Hypothalamus (tissue), 51 donors: ENCODE measurements at regions not wholly inside any gene's neighbourhood (a gene's known extent, or its start where the extent isn't known, plus 50 kb on each side); places are given as distances from the start of the nearest gene placed in this dataset.
"Not testable (repeated sequence)": the region's sequence is repeated elsewhere in the genome, so short reads cannot be mapped to it uniquely, and the experiment has no call there.

ENCODE experiments used
- DNase-seq, 51 donors: peaks; one replicate each; lab custom pipeline; 2025; lab: John Stamatoyannopoulos, UW

DNA sequence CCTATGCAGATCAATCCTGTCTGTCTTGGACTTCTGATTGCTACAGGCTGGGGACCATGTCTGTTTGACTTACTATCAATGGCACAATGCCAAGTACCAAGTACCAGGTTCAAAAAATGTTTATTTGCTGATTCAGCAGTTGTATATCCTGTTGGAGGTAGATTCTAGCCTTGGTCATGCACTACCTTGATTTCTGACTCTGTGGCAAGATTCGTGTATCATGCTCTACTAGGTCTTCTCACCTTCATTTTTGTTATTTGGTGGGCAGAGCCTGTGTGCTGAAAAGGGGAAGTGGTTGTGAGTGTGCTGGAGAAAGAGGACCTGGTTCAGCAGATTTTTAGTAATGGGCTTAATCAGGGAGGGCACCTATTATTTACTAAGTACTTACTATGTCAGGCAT, 192.4 kb upstream of the MYLIP start:
- DNase-seq, result no peak

- DNase-seq, result no peak
Observed at GRCh38 chr6:15935661-15936060, 193.2 kb upstream of the MYLIP start.

GRCh38 chr6:15931697-15932096, 197.2 kb upstream of the MYLIP start:
- not testable (repeated sequence) for DNase-seq

DNA sequence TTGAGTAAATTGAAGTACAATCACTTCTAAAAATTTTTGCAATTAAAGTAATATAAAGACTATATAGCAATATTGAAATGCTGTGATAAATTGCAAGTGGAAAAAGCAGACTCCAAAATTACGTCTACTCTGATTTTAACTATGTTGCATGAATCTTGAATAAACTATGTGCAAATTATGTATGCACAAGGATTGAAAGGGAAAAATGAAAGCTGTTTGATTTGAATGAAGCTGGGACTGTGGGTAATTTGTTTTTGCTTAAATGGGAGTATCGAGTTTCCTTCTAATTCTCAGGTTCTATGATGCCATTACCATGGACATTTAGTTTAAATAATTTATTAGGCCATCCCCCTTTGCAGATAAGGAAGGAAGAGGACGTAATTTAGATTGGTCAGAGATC, 198.7 kb upstream of the MYLIP start:
- DNase-seq, result no peak

- no peak for DNase-seq
Observed at GRCh38 chr6:15929685-15930084, 199.2 kb upstream of the MYLIP start.

DNA sequence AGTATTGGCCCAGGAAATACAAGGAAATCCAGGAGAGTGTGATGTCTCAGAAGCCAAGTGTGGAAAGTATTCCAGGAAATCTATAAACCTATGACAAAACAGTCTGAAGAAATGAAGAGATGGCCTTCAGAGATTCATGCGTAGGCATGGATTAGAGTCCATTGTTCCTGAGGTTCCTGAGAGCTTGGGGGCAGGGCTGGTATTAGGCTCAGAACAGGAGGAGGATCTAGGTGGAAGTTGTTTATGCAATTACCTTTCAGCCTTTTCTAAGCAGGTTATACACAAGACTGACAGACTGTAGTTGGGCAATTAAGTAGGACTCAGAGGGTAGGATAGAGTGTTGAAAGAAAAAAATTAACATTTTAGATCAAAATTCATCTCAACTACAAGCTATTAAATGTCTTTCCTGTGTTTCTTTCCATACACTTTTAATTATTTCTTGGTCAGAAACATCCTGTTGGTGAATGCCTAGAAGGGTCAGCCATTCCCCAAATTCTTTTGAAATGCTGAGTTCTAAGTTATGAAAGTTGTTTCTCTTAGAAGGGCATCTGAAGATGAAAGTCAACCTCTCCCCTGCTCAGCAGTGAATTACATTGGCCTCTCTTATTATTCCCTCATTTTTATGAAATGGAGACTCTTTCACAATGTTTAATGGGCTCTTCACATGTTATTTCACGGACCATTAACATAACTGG, 201.2 kb upstream of the MYLIP start:
- no peak for DNase-seq

DNA sequence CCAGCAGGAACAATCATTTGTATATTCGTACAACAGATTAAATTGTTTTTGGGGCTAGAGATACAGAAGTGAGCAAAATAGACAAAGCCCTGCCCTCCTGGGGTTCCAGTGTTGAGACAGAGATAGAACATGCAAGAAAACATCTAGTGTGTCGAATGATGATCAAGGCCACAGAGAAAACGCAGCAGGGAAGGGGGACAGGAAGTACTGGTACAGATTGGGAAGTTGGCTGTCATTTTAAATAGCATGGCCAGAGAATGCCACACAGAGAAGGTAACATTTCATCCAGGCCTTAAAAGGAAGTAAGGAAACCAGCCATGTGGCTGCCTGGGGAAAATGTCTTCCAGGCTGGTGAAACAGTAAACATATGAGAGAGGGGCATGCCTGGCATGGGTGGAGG, 202.6 kb upstream of the MYLIP start:
- no peak for DNase-seq

- no peak for DNase-seq
Observed at GRCh38 chr6:15924893-15925292, 204.0 kb upstream of the MYLIP start.

DNA sequence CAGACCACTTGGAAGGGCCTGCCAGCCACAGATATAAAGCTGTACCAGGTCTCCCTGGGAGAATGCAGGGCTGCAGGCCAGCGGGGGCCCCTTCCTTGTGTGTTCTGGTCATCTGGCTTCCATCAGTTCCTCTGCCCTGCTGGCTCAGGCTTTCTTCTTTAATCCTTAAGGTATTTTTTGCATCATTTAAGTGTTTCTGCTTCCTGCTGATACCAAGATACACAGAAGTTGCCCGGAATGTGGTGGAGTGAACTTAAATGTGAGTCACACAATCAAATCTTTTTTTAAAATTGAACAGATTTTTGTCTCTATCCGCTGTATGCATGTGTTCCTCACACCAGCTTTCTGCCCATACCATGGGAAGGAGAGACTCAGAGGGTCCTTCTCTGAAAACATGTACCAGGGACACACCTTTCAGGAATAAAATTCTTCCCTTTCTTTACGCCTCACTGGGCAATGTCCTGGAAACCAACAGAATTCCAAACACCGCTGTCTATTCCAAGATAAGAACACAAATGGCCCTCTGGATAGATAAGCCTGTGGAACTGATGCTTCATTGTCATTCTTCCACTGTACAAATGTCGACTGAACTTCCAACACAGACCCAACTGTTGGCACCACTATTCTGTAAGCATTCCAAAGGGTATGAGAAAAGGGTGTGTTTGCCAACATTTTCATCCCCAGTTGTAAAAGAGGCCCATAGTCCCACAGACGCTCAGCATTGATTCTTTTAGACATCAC, 206.2 kb upstream of the MYLIP start:
- no peak for DNase-seq

- DNase-seq, result no peak
Observed at GRCh38 chr6:15921243-15921642, 207.6 kb upstream of the MYLIP start.

DNA sequence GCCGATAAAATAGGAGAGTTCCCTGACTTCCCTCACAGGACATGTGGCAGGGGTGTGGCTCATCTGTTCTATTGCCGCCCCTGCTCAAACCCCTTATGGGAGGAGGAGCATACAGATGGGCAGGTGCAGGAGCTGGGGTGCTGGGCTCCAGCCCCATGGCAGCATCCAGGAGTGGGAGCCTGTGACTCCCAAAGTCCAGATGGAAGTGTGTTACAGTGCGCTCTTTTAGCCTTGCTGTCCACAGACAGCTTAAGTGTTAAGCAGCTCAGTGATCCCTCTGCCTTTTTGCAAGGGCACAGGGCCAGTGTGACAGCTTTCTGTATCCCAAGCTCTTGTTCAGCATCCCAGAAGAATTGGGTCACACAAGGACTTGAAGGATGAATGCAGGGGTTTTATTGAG, 212.3 kb upstream of the MYLIP start:
- no peak for DNase-seq

DNA sequence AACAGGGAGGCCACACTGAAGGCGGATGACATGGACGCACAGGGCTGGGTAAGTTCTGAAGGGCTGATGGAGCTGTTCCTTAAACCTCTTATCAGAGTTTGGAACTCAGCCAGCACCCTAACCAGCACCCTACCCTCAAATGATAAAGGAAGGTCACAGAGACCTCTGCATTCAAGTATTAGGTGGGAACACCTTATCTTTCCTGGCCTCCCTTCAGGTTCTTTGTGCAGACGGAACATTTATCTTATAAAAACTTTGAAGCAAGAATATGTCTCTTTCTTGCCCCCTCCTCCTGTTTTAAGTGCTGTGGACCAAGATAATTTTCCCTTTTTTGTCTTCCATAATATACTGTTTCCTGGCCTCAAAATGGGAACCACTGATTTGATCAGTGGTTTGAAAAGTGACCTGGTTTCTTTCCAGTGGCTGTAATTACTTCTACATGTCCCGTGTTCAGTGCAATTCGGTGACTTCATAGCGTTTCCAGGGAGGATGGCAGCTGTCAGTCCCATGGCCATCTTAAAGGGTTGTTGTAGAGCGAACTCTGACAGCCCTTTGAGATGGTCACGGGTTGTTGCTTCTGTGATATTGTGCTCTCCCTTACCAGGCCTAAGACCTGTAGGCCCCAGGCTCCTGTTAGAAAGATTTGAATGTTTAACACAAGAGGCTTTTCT, 213.2 kb upstream of the MYLIP start:
- no peak for DNase-seq

DNA sequence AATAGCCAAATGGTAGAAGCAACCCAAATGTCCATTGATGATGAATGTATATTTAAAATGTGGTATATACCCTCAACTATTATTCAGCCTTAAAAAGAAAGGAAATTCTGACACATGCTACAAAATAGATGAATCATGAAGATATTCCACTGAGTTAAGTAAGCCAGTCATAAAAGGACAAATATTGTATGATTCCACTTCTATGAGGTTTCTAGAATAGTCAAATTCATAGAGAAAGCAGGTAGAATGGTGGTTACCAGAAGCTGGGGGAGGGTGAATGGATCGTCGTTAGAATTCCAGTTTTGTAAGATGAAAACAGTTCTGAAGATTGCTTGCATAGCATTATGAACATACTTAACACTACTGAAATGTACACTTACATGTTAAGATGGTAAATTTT, 214.3 kb upstream of the MYLIP start:
- no peak for DNase-seq

DNA sequence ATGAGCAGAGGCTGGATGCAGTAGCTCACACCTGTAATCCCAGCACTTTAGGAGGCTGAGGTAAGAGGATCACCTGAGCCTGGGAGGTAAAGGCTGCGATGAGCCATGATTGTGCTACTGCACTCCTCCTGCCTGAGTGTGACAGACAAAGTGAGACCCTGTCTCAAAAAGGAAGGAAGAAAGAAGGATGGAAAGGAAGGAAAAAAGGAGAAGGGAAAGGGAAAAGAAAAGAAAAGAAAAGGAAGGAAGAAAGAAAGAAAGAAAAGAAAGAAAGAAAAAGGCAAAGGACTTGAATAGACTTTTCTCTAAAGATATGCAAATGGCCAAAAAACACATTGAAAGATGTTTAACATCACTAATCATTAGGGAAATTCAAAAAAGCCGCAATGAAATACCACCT, 215.3 kb upstream of the MYLIP start:
- DNase-seq, result no peak

DNA sequence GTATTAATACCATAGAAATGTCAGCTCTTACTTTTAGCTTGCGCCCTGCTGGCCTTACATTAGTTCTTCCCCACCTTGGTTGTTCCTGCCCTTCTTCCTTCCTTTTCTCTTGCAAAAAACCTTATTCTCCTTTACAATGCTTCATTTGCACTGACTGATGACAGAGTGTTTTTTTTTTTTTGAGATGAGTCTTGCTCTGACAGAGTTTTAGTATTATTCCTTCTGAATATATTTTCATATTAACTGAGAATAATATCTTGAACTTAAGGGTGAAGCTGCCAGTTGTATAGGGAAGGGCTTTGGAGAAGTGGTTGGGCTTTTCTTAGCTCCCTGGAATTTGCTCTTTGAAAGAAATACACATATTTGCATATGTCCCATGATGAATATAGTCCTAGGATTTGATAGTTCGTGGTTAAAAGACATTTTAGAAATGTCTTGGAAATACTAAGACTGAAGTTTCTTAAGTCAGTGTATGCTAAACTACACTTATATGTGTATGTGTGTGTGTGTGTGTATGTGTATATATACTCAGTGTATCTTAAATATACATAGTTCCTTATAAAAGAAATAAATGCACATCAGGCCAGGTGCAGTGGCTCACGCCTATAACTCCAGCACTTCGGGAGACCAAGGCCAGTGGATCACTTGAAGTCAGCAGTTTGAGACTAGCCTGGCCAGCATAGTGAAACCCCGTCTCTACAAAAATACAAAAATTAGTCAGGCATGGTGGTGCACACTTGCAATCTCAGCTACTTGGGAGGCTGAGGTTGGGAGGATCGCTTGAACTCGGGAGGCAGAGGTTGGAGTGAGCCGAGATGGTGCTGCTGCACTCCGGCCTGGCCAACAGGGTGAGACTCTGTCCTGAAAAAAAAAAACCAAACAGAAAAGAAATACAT, 216.1 kb upstream of the MYLIP start:
- no peak for DNase-seq

- no peak for DNase-seq
Observed at GRCh38 chr6:15911753-15912504, 217.0 kb upstream of the MYLIP start.

GRCh38 chr6:15909290-15910070, 219.4 kb upstream of the MYLIP start:
- no peak for DNase-seq

DNA sequence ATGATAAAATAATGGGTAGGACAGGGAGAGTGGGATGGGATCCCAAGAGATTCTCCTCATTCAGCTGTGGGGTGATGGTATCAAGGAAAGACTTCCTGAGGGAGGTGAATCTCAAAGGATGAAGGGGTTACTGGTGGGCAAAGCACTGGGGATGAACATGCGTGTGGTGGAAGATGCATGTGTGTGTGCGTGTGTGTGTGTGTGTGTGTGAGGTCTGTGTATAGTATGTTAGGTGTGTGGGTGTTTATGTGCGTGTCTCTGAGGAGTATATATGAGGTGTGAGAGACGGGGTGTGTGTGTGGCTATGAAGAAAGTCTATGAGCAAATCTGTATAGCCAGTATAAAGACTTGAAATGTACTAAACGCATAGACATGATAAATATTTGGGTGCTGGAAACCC, 220.0 kb upstream of the MYLIP start:
- no peak for DNase-seq

DNA sequence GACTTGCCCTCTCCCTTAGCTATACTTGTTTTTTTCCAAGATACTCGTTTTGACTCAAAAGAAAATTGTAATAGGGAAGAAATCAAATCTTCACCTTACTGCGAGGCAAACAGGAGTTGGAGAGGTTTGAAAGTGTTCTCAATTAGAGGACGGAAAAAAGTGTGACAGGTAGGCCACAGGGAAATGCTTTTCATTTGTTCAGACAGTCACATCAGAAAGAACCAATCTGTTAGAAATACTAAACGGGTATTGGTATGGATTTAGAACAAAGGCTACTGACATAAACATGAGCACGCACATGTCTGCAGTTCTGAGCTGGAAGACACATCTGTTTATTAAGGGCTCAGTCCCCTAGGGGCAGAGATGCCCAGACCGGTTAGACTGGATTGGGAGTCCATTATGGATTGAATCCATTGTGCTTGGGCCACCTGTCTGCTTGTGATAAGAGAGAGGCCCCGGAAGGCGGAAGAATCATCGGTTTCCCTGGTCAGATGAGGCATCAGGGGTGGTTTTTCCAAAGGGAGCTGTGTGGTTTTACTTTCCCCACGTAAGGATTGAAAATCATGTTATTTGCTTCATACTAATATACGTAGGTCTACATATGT, 220.9 kb upstream of the MYLIP start:
- DNase-seq, result no peak
